Stimulated activated naive CD8-positive, alpha-beta T cell treated with anti-CD3 and anti-CD28 coated beads, Interleukin-15, Interleukin-2, amounts not matched to agents 100 ng/mL and 50 ng/mL, for 24 hours (primary cell): ENCODE measurements at regions not wholly inside any gene's neighbourhood (a gene's known extent, or its start where the extent isn't known, plus 50 kb on each side); places are given as distances from the start of the nearest gene placed in this dataset.
"Not testable (repeated sequence)": the region's sequence is repeated elsewhere in the genome, so short reads cannot be mapped to it uniquely, and the experiment has no call there.

Experiments
- H3K27ac Mint-ChIP-seq: one replicate; pipeline ENCODE4 v1.8.0; 2021; ENCODE audit warnings: mild to moderate bottlenecking, mixed read lengths
- H3K27me3 Mint-ChIP-seq: one replicate; pipeline ENCODE4 v1.8.0; 2021; ENCODE audit warnings: mixed read lengths
- H3K36me3 Mint-ChIP-seq: one replicate; pipeline ENCODE4 v1.8.0; 2021; ENCODE audit warnings: low read depth, mixed read lengths
- H3K4me1 Mint-ChIP-seq: one replicate; pipeline ENCODE4 v1.8.0; 2021; ENCODE audit warnings: low read depth, mixed read lengths
- H3K4me3 Mint-ChIP-seq: one replicate; pipeline ENCODE4 v1.8.0; 2021; ENCODE audit warnings: mild to moderate bottlenecking, mixed read lengths
- H3K9me3 Mint-ChIP-seq: one replicate; pipeline ENCODE4 v1.8.0; 2021; ENCODE audit warnings: mixed read lengths

DNA sequence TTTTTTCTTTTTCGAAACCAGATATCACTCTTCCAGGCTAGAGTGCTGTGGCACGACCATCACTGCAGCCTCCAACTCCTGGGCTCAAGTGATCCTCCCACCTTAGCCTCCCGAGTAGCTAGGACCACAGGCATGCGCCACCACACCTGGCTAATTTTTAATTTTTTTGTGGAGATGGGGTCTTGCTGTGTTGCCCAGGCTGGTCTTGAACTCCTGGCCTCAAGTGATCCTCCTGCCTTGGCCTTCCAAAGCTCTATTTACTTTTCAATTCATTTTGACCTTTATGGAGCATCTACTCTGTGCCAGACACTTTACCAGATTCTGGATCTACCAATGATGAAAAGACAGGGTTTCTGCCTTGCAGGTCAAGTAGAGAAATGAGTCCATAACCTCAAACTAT, 83.3 kb downstream of the NENF start:
- not testable (repeated sequence) for H3K4me3 Mint-ChIP-seq, H3K27ac Mint-ChIP-seq, H3K36me3 Mint-ChIP-seq, H3K4me1 Mint-ChIP-seq, H3K9me3 Mint-ChIP-seq
- H3K27me3 Mint-ChIP-seq = peaks cover 58% of the 10 kb centered on the region

DNA sequence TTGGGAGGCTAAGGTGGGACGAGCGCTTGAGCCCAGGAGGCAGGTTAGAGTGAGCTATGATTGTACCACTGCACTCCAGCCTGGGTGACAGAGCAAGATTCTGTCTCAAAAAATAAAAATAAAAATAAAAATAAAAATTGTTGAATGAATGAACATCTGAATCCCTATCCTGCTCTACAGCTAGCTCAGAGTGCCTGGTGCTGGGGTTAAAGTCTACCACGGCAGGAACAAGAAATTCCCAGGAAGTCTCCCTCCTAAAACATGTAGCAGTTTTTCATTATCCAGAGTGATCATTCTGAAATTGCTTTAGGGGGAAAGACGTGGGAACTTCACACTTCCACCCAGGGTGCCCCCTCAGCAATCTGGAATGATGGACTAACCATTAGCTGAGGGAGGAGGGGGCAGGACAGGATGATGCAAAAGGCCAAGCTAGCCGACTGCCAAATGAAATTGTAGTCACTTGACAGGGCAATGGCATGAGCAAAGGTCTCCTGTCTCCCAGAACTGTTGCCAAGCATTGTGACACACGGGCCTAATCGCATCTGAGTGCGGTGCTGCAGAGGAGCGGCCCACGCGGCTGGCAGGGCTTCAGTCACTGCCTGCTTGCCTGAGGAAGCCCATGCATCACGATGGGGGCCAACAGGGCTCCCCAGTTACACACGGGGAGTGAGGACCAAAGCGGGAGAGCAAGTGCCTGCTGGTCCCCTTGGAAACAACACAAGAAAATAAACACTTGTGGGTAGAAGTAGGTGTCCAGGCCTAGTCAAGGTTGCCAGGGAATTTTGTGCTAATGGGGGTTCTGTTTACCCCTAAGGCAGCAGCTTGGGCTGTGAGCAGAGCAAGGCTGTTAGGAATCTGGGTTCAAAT, 85.7 kb downstream of the NENF start:
- H3K4me3 Mint-ChIP-seq = no peak overlapping the region
- no peak overlapping the region for H3K27ac Mint-ChIP-seq
- H3K9me3 Mint-ChIP-seq = no peaks in the 10 kb centered on the region
- peaks cover 39% of the 10 kb centered on the region for H3K27me3 Mint-ChIP-seq
- H3K36me3 Mint-ChIP-seq = no peaks in the 10 kb centered on the region
- H3K4me1 Mint-ChIP-seq = peaks cover 5% of the 10 kb centered on the region

DNA sequence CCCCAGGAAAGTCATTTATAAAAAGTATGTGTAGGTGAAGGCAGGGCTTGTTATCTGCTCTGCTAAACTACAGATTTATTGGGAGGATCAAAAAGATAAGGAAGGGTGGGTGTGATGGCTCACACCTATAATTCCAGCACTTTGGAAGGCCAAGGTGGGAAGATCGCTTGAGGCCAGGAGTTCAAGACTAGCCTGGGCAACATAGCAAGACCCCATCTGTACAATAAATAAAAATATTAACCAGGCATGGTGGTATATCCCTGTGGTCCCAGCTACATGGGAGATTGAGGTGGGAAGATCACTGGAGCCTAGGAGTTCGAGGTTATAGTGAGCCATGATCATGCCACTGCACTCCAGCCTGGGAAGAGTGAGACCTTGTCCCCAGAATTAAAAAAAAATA, 86.4 kb downstream of the NENF start:
- Mint-ChIP-seq H3K4me1 (peaks cover 2% of the 10 kb centered on the region), H3K4me3 (no peak overlapping the region), H3K9me3 (no peaks in the 10 kb centered on the region), H3K27ac (no peak overlapping the region), H3K27me3 (peaks cover 36% of the 10 kb centered on the region), H3K36me3 (no peaks in the 10 kb centered on the region)

DNA sequence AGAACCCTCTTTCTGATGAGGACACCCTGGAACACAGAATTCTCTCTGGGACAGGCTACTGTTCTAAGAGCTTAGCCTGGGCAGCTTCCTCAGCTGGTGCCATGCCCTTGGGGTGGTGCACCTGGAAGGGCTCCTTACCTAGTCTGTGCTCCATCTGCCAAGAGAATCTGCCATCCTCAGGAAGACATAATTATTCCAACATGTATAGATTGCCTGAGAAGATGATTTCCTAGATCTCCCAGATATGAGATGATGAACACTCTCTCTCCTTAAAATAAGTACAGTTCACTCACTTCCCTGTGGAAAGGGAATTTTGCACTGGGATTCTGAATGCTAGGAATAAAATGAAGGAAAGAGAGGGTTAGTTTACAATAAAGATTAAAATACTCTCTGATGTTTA, 87.6 kb downstream of the NENF start:
- no peak overlapping the region for H3K4me3 Mint-ChIP-seq
- no peaks in the 10 kb centered on the region for H3K9me3 Mint-ChIP-seq
- H3K27ac Mint-ChIP-seq = no peak overlapping the region
- H3K36me3 Mint-ChIP-seq = no peaks in the 10 kb centered on the region
- H3K27me3 Mint-ChIP-seq = peaks cover 32% of the 10 kb centered on the region
- no peaks in the 10 kb centered on the region for H3K4me1 Mint-ChIP-seq

DNA sequence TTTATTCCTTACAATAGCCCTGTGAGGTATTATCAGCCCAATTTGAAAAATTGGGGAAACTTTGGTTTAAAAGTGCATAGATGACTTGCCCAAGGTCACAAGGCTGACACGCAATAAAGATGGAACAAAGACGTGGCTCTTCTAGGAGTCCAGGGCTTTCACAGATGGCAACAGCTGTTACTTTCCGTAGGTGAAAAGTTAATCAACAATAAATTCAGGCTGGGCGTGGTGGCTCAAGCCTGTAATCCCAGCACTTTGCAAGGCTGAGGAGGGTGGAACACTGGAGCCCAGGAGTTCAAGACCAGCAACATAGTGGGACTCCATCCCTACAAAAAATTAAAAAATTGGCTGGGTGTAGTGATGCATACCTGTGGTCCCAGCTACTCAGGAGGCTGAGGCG, 87.8 kb upstream of the ATF3 start:
- H3K27ac Mint-ChIP-seq = no peak overlapping the region
- peaks cover 28% of the 10 kb centered on the region for H3K27me3 Mint-ChIP-seq
- H3K36me3 Mint-ChIP-seq = no peaks in the 10 kb centered on the region
- H3K9me3 Mint-ChIP-seq = no peaks in the 10 kb centered on the region
- no peak overlapping the region for H3K4me3 Mint-ChIP-seq
- no peaks in the 10 kb centered on the region for H3K4me1 Mint-ChIP-seq

DNA sequence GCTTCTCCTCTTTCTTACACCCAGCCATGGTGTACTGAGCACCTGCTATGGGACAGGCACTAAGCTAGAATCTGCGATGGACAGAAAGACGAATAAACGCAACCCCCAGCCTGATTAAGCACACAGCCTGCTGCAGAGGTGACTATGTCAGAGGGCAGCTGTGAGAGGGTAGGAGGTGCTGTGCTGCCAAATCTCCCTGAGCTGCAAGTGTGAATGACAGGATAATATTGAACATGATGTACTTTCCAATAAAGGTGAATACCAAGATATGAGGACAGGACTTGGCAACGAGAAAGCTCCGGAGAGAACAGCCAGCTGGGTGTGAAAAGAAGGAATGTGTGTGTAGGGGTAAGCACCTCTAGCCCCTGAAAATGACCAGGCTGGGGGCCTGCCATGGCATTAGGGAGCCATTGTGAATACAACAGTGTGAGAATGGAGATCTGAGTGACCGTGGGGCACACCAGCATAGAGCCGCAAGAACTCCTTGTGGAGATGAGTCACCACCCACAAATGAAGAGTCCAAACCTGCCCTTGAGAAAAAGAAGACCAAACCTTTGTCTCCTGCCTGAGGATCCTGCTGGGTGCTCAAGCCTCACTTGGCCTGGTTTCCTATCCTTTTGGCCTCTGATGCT, 83.0 kb upstream of the ATF3 start:
- Mint-ChIP-seq H3K9me3 (no peaks in the 10 kb centered on the region), H3K4me3 (no peak overlapping the region), H3K36me3 (no peaks in the 10 kb centered on the region), H3K27me3 (peaks cover 27% of the 10 kb centered on the region), H3K4me1 (no peaks in the 10 kb centered on the region), H3K27ac (no peak overlapping the region)

DNA sequence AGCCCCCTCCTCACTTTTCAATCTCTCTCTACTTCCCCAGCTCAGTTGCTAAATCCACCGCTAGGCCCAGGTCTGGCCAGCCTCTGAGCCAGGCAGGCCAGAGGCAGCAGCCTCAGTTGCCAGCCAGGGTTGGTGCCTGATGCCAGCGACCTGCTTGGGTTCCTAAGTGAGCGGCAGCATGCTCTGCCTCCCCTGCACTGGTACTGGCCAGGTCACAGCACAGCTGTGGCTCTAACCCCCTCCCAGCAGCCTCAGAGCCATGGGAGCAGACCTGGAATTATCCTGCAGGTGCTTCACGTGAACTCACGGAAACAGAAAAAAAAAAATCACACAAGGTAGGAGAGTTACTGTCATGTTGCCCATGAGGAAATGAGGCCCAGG, 82.5 kb upstream of the ATF3 start:
- H3K4me3 Mint-ChIP-seq = no peak overlapping the region

DNA sequence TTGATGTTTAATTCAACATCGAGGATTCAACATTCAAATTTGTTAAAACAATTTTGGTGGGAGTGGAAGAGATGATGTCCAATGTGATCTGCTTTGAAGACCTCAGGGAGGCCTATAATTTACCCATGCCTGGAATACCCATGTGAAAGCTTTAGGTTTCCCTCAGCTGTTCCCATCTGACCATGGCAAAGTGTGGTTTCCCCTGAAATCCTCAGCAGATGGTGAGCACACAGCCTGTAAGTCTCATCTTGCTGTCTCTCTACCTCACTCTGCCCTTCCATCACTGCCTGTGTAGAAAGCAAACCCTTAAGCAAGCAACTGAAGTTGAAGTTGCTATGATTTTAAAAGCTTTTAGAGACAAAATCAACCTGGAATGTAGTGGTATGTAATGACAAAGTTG, 80.1 kb upstream of the ATF3 start:
- Mint-ChIP-seq H3K27me3 (peaks cover 31% of the 10 kb centered on the region), H3K27ac (no peak overlapping the region), H3K36me3 (no peaks in the 10 kb centered on the region), H3K4me1 (no peaks in the 10 kb centered on the region), H3K9me3 (no peaks in the 10 kb centered on the region), H3K4me3 (no peak overlapping the region)

More for the DNA sequence above, 82.5 kb upstream of the ATF3 start:
- no peaks in the 10 kb centered on the region for H3K36me3 Mint-ChIP-seq
- H3K27me3 Mint-ChIP-seq = peaks cover 31% of the 10 kb centered on the region
- no peak overlapping the region for H3K27ac Mint-ChIP-seq
- no peaks in the 10 kb centered on the region for H3K4me1 Mint-ChIP-seq
- no peaks in the 10 kb centered on the region for H3K9me3 Mint-ChIP-seq

DNA sequence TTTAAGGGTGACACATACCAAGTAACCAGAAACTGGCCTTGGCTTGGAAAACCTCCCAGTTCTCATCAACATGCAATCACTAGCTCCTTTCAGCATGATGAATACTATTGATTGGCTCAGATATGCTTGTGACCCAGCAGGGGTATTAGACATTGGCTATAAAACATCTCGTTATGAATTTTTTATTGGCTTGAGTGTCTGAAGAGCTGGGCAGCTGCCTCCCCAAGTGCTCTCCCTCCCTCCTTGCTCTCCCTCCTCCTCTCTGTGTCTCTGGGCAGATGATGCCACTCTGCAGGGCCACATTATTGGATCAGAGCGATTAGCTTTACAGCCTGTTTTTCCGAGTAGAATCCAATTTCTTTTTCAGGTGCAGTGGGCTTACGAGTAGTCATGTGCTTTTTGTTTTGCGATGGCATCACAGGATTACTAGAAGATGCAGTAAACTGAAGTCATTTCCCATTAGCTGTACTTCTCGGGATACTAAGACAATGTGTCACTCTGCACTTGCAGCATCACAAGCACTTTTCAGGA, 79.3 kb upstream of the ATF3 start:
- Mint-ChIP-seq H3K4me3 (no peak overlapping the region), H3K4me1 (no peaks in the 10 kb centered on the region), H3K9me3 (no peaks in the 10 kb centered on the region), H3K27me3 (peaks cover 33% of the 10 kb centered on the region), H3K27ac (no peak overlapping the region), H3K36me3 (no peaks in the 10 kb centered on the region)

DNA sequence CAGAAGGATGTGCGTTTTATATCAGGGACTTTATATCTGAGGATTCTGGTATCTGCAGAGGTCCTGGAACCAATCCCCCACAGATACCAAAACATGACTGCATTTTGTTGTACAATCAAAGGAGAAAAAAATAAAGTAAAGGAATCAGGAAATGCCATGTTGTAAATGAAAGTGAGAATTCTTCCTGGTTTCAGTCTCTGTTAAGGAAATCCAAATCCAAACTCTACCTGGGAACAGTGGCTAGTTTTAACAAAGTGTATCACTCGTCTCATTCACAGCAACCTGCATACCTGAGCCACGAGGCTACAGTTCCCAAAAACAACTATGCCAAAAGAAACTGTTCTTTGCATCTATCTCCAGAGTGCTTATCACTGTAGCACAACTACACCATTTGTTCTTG, 77.3 kb upstream of the ATF3 start:
- Mint-ChIP-seq H3K36me3 (no peaks in the 10 kb centered on the region), H3K9me3 (no peaks in the 10 kb centered on the region), H3K4me1 (no peaks in the 10 kb centered on the region), H3K27ac (no peak overlapping the region), H3K4me3 (no peak overlapping the region), H3K27me3 (peaks cover 43% of the 10 kb centered on the region)

DNA sequence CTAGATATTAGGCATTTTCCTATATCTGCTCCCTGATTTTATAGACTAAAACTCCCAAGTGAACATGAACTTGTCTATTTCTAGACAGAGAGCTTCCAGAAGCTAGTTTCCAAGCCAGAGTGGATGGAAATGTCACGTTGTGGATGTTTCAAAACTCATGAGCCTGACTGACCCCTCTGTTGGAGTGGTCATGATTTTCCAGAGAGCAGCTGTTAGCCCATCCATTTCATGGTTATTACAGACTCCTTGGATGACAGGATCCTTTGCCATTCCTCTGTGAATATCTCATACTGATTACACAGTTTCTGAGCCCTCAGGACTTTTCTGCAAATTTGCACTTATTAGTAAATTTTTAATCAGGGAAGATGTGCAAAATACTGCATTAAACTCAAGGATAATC, 76.8 kb upstream of the ATF3 start:
- no peaks in the 10 kb centered on the region for H3K9me3 Mint-ChIP-seq
- H3K27me3 Mint-ChIP-seq = peaks cover 44% of the 10 kb centered on the region
- H3K36me3 Mint-ChIP-seq = no peaks in the 10 kb centered on the region
- H3K4me1 Mint-ChIP-seq = no peaks in the 10 kb centered on the region
- H3K27ac Mint-ChIP-seq = no peak overlapping the region
- H3K4me3 Mint-ChIP-seq = no peak overlapping the region

DNA sequence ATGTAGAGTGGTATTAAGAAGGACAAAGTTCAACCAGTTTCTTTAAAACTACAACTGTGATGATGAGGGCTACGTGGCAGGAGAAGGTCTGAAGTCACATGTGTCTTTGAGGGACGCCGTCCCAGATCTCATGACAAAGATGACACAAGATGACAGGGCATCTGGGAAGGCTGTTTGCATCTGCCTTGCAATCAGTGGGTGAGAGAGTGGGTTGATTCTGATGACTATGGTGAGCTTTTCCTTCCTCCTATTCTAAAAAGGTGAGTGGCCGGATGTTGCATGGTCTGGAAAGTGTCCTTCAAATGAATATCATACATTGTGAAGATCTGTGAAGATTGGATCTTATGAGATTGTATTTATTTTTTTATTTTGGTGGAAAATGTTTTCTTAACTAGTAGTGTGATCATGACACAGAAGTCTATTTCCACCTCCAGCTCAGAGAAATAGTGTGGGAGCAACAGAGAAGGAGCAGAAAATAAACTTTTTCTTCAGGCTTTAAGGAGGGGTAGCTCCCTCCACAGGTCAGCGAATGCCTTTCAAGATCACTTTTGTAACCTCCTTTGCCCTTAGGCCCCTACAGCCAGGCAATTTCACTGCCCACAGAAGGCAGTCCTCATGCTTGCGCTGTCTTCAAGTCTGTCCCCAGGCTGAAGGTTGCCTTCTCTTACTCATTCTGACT, 76.0 kb upstream of the ATF3 start:
- H3K36me3 Mint-ChIP-seq = no peaks in the 10 kb centered on the region
- H3K27ac Mint-ChIP-seq = no peak overlapping the region
- H3K4me1 Mint-ChIP-seq = no peaks in the 10 kb centered on the region
- peaks cover 44% of the 10 kb centered on the region for H3K27me3 Mint-ChIP-seq
- no peak overlapping the region for H3K4me3 Mint-ChIP-seq
- no peaks in the 10 kb centered on the region for H3K9me3 Mint-ChIP-seq

DNA sequence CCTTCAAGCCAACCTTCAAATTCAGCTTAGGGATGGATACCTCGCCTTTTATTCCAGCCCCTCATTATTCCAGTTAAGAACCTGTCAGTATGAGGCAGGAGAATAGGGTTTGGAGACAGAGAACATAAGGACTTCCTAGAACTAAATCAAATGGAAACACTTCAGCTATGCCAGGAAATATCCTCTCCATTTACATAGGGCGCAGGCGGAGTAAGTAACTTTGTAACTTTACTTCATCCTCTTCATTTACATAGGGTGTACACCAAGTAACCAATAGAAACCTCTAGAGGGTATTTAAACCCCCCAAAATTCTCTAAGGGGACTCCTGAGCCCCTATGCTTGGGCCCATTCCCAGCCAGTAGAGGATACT, 75.4 kb upstream of the ATF3 start:
- H3K27ac Mint-ChIP-seq = no peak overlapping the region
- H3K27me3 Mint-ChIP-seq = peaks cover 43% of the 10 kb centered on the region
- H3K36me3 Mint-ChIP-seq = no peaks in the 10 kb centered on the region
- no peak overlapping the region for H3K4me3 Mint-ChIP-seq
- H3K4me1 Mint-ChIP-seq = no peaks in the 10 kb centered on the region
- no peaks in the 10 kb centered on the region for H3K9me3 Mint-ChIP-seq

DNA sequence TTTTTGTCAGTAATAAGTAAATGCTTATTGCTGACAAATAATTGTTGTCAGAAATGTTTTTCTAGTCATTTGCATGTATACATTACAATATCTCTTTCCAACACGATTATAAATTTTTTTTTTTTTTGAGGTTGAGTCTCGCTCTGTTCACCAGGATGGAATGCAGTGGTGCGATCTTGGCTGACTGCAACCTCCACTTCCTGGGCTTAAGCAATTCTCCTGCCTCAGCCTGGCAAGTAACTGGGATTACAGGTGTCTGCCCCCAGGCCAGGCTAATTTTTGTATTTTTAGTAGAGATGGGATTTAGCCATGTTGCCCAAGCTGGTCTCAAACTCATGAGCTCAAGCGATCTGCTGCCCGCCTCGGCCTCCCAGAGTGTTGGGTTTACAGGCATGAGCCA, 72.0 kb upstream of the ATF3 start:
- no peak overlapping the region for H3K27ac Mint-ChIP-seq

DNA sequence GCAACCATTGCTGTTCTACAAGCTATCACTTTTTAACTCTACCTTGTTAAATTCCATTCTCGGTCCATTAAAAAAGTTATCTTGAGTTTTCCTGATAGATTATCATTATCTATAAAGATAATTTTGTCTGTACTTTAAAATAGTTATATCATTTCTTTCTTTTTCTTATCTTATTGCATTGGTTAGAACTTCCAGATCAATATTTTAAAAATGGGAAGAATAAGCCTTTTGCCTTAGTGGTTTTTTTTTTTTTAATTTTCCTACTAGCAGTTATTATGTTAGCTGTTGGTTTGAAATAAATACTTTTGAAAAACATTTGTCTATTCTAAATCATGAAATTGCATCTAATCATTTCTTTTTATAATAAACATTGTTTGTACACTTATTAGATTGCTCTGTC, 71.0 kb upstream of the ATF3 start:
- H3K27ac Mint-ChIP-seq = no peak overlapping the region
- no peaks in the 10 kb centered on the region for H3K9me3 Mint-ChIP-seq
- no peaks in the 10 kb centered on the region for H3K36me3 Mint-ChIP-seq
- H3K27me3 Mint-ChIP-seq = peaks cover 17% of the 10 kb centered on the region
- H3K4me1 Mint-ChIP-seq = no peaks in the 10 kb centered on the region
- no peak overlapping the region for H3K4me3 Mint-ChIP-seq

More for the DNA sequence above, 72.0 kb upstream of the ATF3 start:
- no peaks in the 10 kb centered on the region for H3K9me3 Mint-ChIP-seq
- H3K4me1 Mint-ChIP-seq = no peaks in the 10 kb centered on the region
- H3K4me3 Mint-ChIP-seq = no peak overlapping the region
- H3K36me3 Mint-ChIP-seq = no peaks in the 10 kb centered on the region
- peaks cover 17% of the 10 kb centered on the region for H3K27me3 Mint-ChIP-seq
